H9 (cell line): ENCODE measurements at regions not wholly inside any gene's neighbourhood (a gene's known extent, or its start where the extent isn't known, plus 50 kb on each side); places are given as distances from the start of the nearest gene placed in this dataset.

ENCODE experiments used
- DNase-seq: peaks from one replicate; pipeline ENCODE4 v3.0.0-alpha.2; 2017
- H2AFZ ChIP-seq: one replicate; pipeline ENCODE4 v1.6.1; 2013; ENCODE audit warnings: mild to moderate bottlenecking, low read length, control low read depth, moderate library complexity
- H2AK5ac ChIP-seq: 2 replicates; pipeline ENCODE4 v1.6.1; 2013; ENCODE audit warnings: low read length, control low read depth, mixed read lengths; ENCODE audit not compliant: insufficient read length
- H2BK120ac ChIP-seq: one replicate; pipeline ENCODE4 v1.6.1; 2013; ENCODE audit warnings: low read depth, mild to moderate bottlenecking, low read length, control low read depth, inconsistent platforms; ENCODE audit not compliant: poor library complexity, severe bottlenecking
- H2BK12ac ChIP-seq: 2 replicates; pipeline ENCODE4 v1.6.1; 2013; ENCODE audit warnings: low read length, control low read depth, mixed read lengths, low read depth; ENCODE audit not compliant: insufficient read length
- H2BK15ac ChIP-seq: 2 replicates; pipeline ENCODE4 v1.6.1; 2013; ENCODE audit warnings: low read depth, low read length, control low read depth
- H2BK20ac ChIP-seq: one replicate; pipeline ENCODE4 v1.6.1; 2013; ENCODE audit warnings: low read depth, mild to moderate bottlenecking, low read length, control low read depth, inconsistent platforms; ENCODE audit not compliant: poor library complexity, severe bottlenecking
- H2BK5ac ChIP-seq: 2 replicates; pipeline ENCODE4 v1.6.1; 2013; ENCODE audit warnings: low read length, control low read depth, mixed read lengths; ENCODE audit not compliant: insufficient read length
- H3K14ac ChIP-seq: 2 replicates; pipeline ENCODE4 v1.6.1; 2013; ENCODE audit warnings: low read length, control low read depth; ENCODE audit not compliant: insufficient read depth
- H3K18ac ChIP-seq: 2 replicates; pipeline ENCODE4 v1.6.1; 2013; ENCODE audit warnings: low read depth, mild to moderate bottlenecking, mixed read lengths, low read length, control low read depth; ENCODE audit not compliant: insufficient read length
- H3K23ac ChIP-seq: 2 replicates; pipeline ENCODE4 v1.6.1; 2013; ENCODE audit warnings: low read length, control low read depth, mixed read lengths, low read depth; ENCODE audit not compliant: insufficient read length
- H3K23me2 ChIP-seq: 2 replicates; pipeline ENCODE4 v1.6.1; 2013; ENCODE audit warnings: low read depth, mild to moderate bottlenecking, mixed read lengths, low read length, control low read depth; ENCODE audit not compliant: insufficient read length, poor library complexity, severe bottlenecking
- H3K27ac ChIP-seq: 2 replicates; pipeline ENCODE4 v1.5.1; 2013; ENCODE audit warnings: low read length, control low read depth, mixed read lengths, low read depth; ENCODE audit not compliant: insufficient read length
- H3K27me3 ChIP-seq: 2 replicates; pipeline ENCODE4 v1.6.1; 2013; ENCODE audit warnings: low read length, control low read depth, inconsistent platforms; ENCODE audit not compliant: insufficient read depth
- H3K4ac ChIP-seq: 2 replicates; pipeline ENCODE4 v1.6.1; 2013; ENCODE audit warnings: low read depth, mild to moderate bottlenecking, control low read depth, inconsistent platforms, low read length, moderate library complexity
- H3K4me1 ChIP-seq: 2 replicates; pipeline ENCODE4 v1.6.1; 2013; ENCODE audit warnings: low read length, control low read depth, inconsistent platforms; ENCODE audit not compliant: insufficient read depth
- H3K4me2 ChIP-seq: 2 replicates; pipeline ENCODE4 v1.6.1; 2013; ENCODE audit warnings: low read length, control low read depth, mixed read lengths; ENCODE audit not compliant: insufficient read length, insufficient read depth
- H3K56ac ChIP-seq: 2 replicates; pipeline ENCODE4 v1.6.1; 2013; ENCODE audit warnings: low read depth, mild to moderate bottlenecking, mixed read lengths, low read length, control low read depth; ENCODE audit not compliant: insufficient read length
- H3K79me1 ChIP-seq: 2 replicates; pipeline ENCODE4 v1.6.1; 2013; ENCODE audit warnings: low read depth, mild to moderate bottlenecking, moderate library complexity, low read length, control low read depth, inconsistent platforms; ENCODE audit not compliant: insufficient read depth, poor library complexity, severe bottlenecking
- H3K79me2 ChIP-seq: 2 replicates; pipeline ENCODE4 v1.6.1; 2013; ENCODE audit warnings: low read length, control low read depth, inconsistent platforms; ENCODE audit not compliant: insufficient read depth
- H3K9ac ChIP-seq: 2 replicates; pipeline ENCODE4 v1.6.1; 2013; ENCODE audit warnings: low read length, control low read depth, mixed read lengths; ENCODE audit not compliant: insufficient read length; ENCODE audit errors: extremely low read depth
- H3K9me3 ChIP-seq: one replicate; pipeline ENCODE4 v1.6.1; 2013; ENCODE audit warnings: low read depth, low read length, inconsistent platforms; ENCODE audit not compliant: control insufficient read depth
- H3T11ph ChIP-seq: one replicate; pipeline ENCODE4 v1.6.1; 2013; ENCODE audit warnings: mild to moderate bottlenecking, low read length, control low read depth, inconsistent platforms
- H4K20me1 ChIP-seq: one replicate; pipeline ENCODE4 v1.6.1; 2013; ENCODE audit not compliant: control insufficient read depth, insufficient read length, insufficient read depth
- H4K5ac ChIP-seq: 2 replicates; pipeline ENCODE4 v1.6.1; 2013; ENCODE audit warnings: low read depth, mild to moderate bottlenecking, mixed read lengths, low read length, control low read depth; ENCODE audit not compliant: insufficient read length
- H4K8ac ChIP-seq: replicated peaks from 2 replicates; pipeline ENCODE4 v1.6.1; 2013; ENCODE audit warnings: low read length, control low read depth, mixed read lengths, low read depth; ENCODE audit not compliant: insufficient read length
- H4K91ac ChIP-seq: 2 replicates; pipeline ENCODE4 v1.6.1; 2013; ENCODE audit warnings: low read depth, mild to moderate bottlenecking, moderate library complexity, mixed read lengths, low read length, control low read depth; ENCODE audit not compliant: insufficient read length
- H3K27ac Mint-ChIP-seq, 3 experiments: 2 replicates in 2 of 3; 3 replicates in 1 of 3; pipeline ENCODE4 v1.8.0; 2020 to 2021; ENCODE audit warnings: mixed read lengths in 3 of 3, mild to moderate bottlenecking in 1 of 3, moderate library complexity in 1 of 3
- H3K27me3 Mint-ChIP-seq: 2 replicates; pipeline ENCODE4 v1.8.0; 2021; ENCODE audit warnings: low read depth, mild to moderate bottlenecking, moderate library complexity, mixed read lengths
- H3K36me3 Mint-ChIP-seq, 3 experiments: 2 replicates in 2 of 3; 3 replicates in 1 of 3; pipeline ENCODE4 v1.8.0; 2020 to 2021; ENCODE audit warnings: low read depth in 3 of 3, mixed read lengths in 3 of 3; ENCODE audit not compliant: insufficient read depth in 1 of 3
- H3K4me1 Mint-ChIP-seq, 2 experiments: 2 replicates each; pipeline ENCODE4 v1.8.0; 2020; ENCODE audit warnings: mixed read lengths in 2 of 2
- H3K4me3 Mint-ChIP-seq, 2 experiments: 2 replicates in 1 of 2; 3 replicates in 1 of 2; pipeline ENCODE4 v1.8.0; 2020 to 2021; ENCODE audit warnings: mild to moderate bottlenecking in 2 of 2, mixed read lengths in 2 of 2, moderate library complexity in 1 of 2
- H3K9me3 Mint-ChIP-seq, 2 experiments: 2 replicates in 1 of 2; 3 replicates in 1 of 2; pipeline ENCODE4 v1.8.0; 2020; ENCODE audit warnings: mild to moderate bottlenecking in 2 of 2, mixed read lengths in 2 of 2, moderate library complexity in 1 of 2
- WGBS: extraction: QIAGEN DNeasy Blood & Tissue Kit; methylation state at CpG from one replicate; pipeline ENCODE4 v1.1.7; 2013; ENCODE audit warnings: missing lambda C conversion rate, low lambda C conversion rate, mixed read lengths; ENCODE audit not compliant: insufficient read length; ENCODE audit errors: extremely low coverage; 5-methylcytosine and 5-hydroxymethylcytosine counted together
- TF ChIP-seq, protein P1 (sequence below): fragments of 200-600 bp; sonication (generic); conservative IDR thresholded peaks from 3 replicates; pipeline ENCODE4 v1.8.0; 2021; ENCODE audit warnings: antibody characterized with exemption, mild to moderate bottlenecking

DNA sequence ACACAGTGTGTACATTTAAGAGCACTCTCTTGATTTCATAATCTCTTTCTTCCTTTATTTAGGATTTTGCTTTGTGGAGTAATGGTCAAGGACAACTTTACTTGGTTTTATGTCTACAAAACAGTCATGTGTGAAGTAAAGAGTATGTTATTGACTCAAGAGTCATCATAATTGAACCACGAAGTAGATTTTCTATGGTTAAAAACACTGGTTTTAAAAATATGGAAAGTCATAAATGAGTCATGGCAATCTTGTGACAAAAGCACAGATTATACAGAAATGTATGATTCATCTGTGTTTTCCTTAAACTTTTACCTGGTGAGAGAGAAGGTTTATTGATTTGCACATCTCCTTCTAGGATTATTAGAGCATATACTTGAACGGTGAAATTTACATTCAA lies 969.7 kb downstream of the GATA3 start:
- Mint-ChIP-seq H3K9me3 (no peaks in the 10 kb centered on the region), H3K4me3 (no peak overlapping the region), H3K36me3 (no peaks in the 10 kb centered on the region), H3K27ac (no peak overlapping the region), H3K27me3 (peaks cover 3% of the 10 kb centered on the region), H3K4me1 (peaks cover 0 to 11% of the 10 kb centered on the region in 2 experiments; a peak in 2 of 4 replicates)
- H3K27me3 ChIP-seq: no peaks in the 10 kb centered on the region
- H2BK20ac ChIP-seq: no peak overlapping the region
- H3K23me2 ChIP-seq: no peaks in the 10 kb centered on the region
- H4K5ac ChIP-seq: no peak overlapping the region
- no peak overlapping the region for H2BK12ac ChIP-seq
- H3K27ac ChIP-seq: no peak overlapping the region
- no peak overlapping the region for H3K9ac ChIP-seq
- H2BK15ac ChIP-seq: no peak overlapping the region
- DNase-seq: no peak
- no peak overlapping the region for H2AFZ ChIP-seq
- no peaks in the 10 kb centered on the region for H4K20me1 ChIP-seq
- no peak overlapping the region for H3K14ac ChIP-seq
- TF ChIP-seq, protein P1, sequence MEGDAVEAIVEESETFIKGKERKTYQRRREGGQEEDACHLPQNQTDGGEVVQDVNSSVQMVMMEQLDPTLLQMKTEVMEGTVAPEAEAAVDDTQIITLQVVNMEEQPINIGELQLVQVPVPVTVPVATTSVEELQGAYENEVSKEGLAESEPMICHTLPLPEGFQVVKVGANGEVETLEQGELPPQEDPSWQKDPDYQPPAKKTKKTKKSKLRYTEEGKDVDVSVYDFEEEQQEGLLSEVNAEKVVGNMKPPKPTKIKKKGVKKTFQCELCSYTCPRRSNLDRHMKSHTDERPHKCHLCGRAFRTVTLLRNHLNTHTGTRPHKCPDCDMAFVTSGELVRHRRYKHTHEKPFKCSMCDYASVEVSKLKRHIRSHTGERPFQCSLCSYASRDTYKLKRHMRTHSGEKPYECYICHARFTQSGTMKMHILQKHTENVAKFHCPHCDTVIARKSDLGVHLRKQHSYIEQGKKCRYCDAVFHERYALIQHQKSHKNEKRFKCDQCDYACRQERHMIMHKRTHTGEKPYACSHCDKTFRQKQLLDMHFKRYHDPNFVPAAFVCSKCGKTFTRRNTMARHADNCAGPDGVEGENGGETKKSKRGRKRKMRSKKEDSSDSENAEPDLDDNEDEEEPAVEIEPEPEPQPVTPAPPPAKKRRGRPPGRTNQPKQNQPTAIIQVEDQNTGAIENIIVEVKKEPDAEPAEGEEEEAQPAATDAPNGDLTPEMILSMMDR: no peak
- no peak overlapping the region for H3K4me2 ChIP-seq
- H3K4me1 ChIP-seq: no peaks in the 10 kb centered on the region
- H4K91ac ChIP-seq: no peak overlapping the region
- H2BK120ac ChIP-seq: no peak overlapping the region
- H3K4ac ChIP-seq: no peak overlapping the region
- no peak overlapping the region for H2AK5ac ChIP-seq
- no peak overlapping the region for H3T11ph ChIP-seq
- no peak overlapping the region for H3K56ac ChIP-seq
- no peaks in the 10 kb centered on the region for H3K79me1 ChIP-seq
- no peak overlapping the region for H3K23ac ChIP-seq
- H2BK5ac ChIP-seq: no peak overlapping the region
- no peaks in the 10 kb centered on the region for H3K79me2 ChIP-seq
- H3K9me3 ChIP-seq: no peaks in the 10 kb centered on the region
- H3K18ac ChIP-seq: no peak overlapping the region
- no peak overlapping the region for H4K8ac ChIP-seq
- no CpG with 5 or more reads among the region's 2 CpGs for WGBS
